GM12865 (cell line): ENCODE measurements at regions not wholly inside any gene's neighbourhood (a gene's known extent, or its start where the extent isn't known, plus 50 kb on each side); places are given as distances from the start of the nearest gene placed in this dataset.
"Not testable (repeated sequence)": the region's sequence is repeated elsewhere in the genome, so short reads cannot be mapped to it uniquely, and the experiment has no call there.

ENCODE experiments used
- DNase-seq: peaks from one replicate; pipeline ENCODE4 v3.0.0; 2010; ENCODE audit warnings: low read depth
- H3K4me3 ChIP-seq: 2 replicates; pipeline ENCODE4 v1.5.1; 2011; ENCODE audit warnings: mild to moderate bottlenecking, low read depth, low read length, control low read depth
- CTCF ChIP-seq: IDR thresholded peaks from 2 replicates; pipeline ENCODE4 v1.5.1; 2011; ENCODE audit warnings: low read length, control low read depth, low read depth, inconsistent platforms; ENCODE audit not compliant: insufficient read depth; ENCODE audit errors: missing control alignments

GRCh38 chr14:46147452-46147851 lies 504.1 kb downstream of the RPL10L start:
- H3K4me3 ChIP-seq, result no peak overlapping the region
- DNase-seq, result no peak
- TF ChIP-seq CTCF, result no peak

GRCh38 chr14:46147024-46147423 lies 504.6 kb downstream of the RPL10L start:
- no peak for TF ChIP-seq CTCF
- DNase-seq, result no peak
- H3K4me3 ChIP-seq, result no peak overlapping the region

- TF ChIP-seq CTCF, result no peak
Measured at GRCh38 chr14:46140445-46140844, 511.1 kb downstream of the RPL10L start.

GRCh38 chr14:46139649-46140048 lies 511.9 kb downstream of the RPL10L start:
- no peak for DNase-seq
- TF ChIP-seq CTCF, result no peak

More at GRCh38 chr14:46140445-46140844, 511.1 kb downstream of the RPL10L start:
- DNase-seq, result no peak
- no peak overlapping the region for H3K4me3 ChIP-seq

GRCh38 chr14:46137786-46138185 lies 513.8 kb downstream of the RPL10L start:
- DNase-seq, result no peak
- H3K4me3 ChIP-seq, result no peak overlapping the region
- TF ChIP-seq CTCF, result no peak

More at GRCh38 chr14:46139649-46140048, 511.9 kb downstream of the RPL10L start:
- no peak overlapping the region for H3K4me3 ChIP-seq

GRCh38 chr14:46136456-46136855 lies 515.1 kb downstream of the RPL10L start:
- no peak for DNase-seq
- no peak overlapping the region for H3K4me3 ChIP-seq
- no peak for TF ChIP-seq CTCF

- TF ChIP-seq CTCF, result no peak
- no peak overlapping the region for H3K4me3 ChIP-seq
- DNase-seq, result no peak
Measured at GRCh38 chr14:46108228-46108627, 543.4 kb downstream of the RPL10L start.

GRCh38 chr14:46100901-46101300 lies 550.7 kb downstream of the RPL10L start:
- not testable (repeated sequence) for DNase-seq, H3K4me3 ChIP-seq
